ENCODE measurements at regions not wholly inside any gene's neighbourhood (a gene's known extent, or its start where the extent isn't known, plus 50 kb on each side); places are given as distances from the start of the nearest gene placed in this dataset.

GRCh38 chr20:36104244-36104643 is 50.3 kb upstream of the EPB41L1 start:
- no peak for DNase-seq (ENCODE audit: low read depth)
- TF ChIP-seq CTCF (conservative IDR thresholded peaks at IDR 0.05; ENCODE audit: control insufficient read depth, insufficient read depth, low read depth, low read length) = no peak
- no peak overlapping the region for H3K4me3 ChIP-seq (ENCODE audit: control insufficient read depth, low read depth, low read length)

All from fibroblast of mammary gland (primary cell).